ENCODE measurements at regions not wholly inside any gene's neighbourhood (a gene's known extent, or its start where the extent isn't known, plus 50 kb on each side); places are given as distances from the start of the nearest gene placed in this dataset.
"Not testable (repeated sequence)": the region's sequence is repeated elsewhere in the genome, so short reads cannot be mapped to it uniquely, and the experiment has no call there.

DNA sequence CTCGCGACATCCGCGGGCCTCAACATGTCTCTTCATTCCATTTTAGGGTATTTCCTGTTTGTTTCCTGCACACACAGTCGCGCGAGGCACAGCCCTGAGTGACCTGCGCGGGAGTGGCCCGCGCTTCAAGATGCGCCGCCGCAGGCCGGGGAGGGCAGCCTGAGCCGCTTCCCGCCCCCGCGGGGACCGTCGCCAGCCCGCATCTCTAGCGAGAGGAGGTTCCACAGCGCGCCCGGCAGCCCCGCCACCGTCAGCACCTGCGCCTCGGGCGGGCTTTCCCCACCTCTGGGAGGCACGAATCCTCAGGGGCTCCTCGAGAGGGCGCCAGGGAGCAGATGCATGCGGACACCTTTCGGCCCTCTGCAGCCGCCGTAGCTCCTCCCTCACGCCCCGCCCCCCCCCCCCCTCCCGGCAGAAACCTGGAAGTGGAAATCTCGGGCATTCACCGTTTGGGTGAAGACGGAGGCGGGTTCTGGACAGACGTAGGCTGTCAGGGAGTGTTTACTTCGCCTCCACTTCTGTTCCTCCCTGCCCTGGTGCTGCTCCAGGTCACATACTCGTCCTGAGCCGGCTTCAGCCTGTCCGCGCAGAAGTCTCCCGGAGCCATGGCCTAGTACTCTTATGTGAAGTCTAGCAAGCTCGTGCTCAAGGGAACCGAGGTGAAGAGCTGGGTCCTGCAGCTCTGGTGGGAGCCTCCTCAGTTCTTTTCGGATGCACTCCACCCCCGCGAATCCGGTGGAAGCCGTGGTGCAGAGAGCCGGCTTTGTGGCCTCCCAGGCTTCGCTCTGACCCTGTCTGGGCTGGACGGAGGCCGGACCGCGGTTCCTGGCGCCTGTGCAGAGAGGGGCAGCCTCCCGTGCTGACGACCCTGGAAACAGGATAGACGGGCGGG, 880.5 kb upstream of the DEFB115 start:
- Histone ChIP-seq H3K9me3 (no peaks in the 10 kb centered on the region), H3K4me1 (no peaks in the 10 kb centered on the region), H3K27ac (peak overlapping the region; percentile 55 to 78), H3K36me3 (no peaks in the 10 kb centered on the region), H3K27me3 (no peaks in the 10 kb centered on the region), H3K4me3 (peak overlapping the region; percentile 57 to 81 (median 58))
- intact Hi-C loops (cut with DNase I; ENCODE audit: low total_unique reads), result no loop called here
- DNase-seq (ENCODE audit: low spot score in 2 of 2), result peak; percentile 58 to 83
- TF ChIP-seq POLR2A (IDR thresholded peaks at IDR 0.05), result no peak
- TF ChIP-seq, protein P1, sequence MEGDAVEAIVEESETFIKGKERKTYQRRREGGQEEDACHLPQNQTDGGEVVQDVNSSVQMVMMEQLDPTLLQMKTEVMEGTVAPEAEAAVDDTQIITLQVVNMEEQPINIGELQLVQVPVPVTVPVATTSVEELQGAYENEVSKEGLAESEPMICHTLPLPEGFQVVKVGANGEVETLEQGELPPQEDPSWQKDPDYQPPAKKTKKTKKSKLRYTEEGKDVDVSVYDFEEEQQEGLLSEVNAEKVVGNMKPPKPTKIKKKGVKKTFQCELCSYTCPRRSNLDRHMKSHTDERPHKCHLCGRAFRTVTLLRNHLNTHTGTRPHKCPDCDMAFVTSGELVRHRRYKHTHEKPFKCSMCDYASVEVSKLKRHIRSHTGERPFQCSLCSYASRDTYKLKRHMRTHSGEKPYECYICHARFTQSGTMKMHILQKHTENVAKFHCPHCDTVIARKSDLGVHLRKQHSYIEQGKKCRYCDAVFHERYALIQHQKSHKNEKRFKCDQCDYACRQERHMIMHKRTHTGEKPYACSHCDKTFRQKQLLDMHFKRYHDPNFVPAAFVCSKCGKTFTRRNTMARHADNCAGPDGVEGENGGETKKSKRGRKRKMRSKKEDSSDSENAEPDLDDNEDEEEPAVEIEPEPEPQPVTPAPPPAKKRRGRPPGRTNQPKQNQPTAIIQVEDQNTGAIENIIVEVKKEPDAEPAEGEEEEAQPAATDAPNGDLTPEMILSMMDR (IDR thresholded peaks at IDR 0.05), result peak in 2 of 3 donors; percentile 46 to 80

DNA sequence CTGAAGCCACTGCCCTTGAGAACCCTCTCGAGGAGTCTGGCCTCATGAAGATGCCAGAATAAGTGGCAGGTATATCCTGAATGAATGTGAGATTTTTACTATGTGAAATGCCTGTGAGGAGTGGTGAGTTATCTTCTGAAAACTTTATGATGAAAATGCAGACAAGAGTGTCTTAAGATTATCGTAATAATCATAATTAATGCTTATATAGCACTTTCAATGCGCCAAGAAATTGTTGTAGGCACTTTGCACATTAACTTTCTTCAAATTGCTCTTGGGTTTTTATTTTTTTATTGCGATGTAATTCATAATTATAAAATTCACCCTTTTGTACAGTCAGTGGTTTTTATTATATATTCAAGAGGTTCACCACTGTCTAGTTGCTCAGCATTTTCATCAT, 879.1 kb upstream of the DEFB115 start:
- H3K27ac ChIP-seq; H3K9me3 ChIP-seq; H3K27me3 ChIP-seq; DNase-seq (ENCODE audit: low spot score in 2 of 2); H3K36me3 ChIP-seq; H3K4me1 ChIP-seq; intact Hi-C loops (cut with DNase I; ENCODE audit: low total_unique reads): not testable (repeated sequence)
- peak overlapping the region in 1 of 3 donors; percentile 81 for H3K4me3 ChIP-seq

GRCh38 chr20:30378721-30379120, 878.7 kb upstream of the DEFB115 start:
- H3K27ac ChIP-seq; H3K4me1 ChIP-seq; H3K36me3 ChIP-seq; intact Hi-C loops (cut with DNase I; ENCODE audit: low total_unique reads); DNase-seq (ENCODE audit: low spot score in 2 of 2); H3K9me3 ChIP-seq; H3K27me3 ChIP-seq; H3K4me3 ChIP-seq: not testable (repeated sequence)

DNA sequence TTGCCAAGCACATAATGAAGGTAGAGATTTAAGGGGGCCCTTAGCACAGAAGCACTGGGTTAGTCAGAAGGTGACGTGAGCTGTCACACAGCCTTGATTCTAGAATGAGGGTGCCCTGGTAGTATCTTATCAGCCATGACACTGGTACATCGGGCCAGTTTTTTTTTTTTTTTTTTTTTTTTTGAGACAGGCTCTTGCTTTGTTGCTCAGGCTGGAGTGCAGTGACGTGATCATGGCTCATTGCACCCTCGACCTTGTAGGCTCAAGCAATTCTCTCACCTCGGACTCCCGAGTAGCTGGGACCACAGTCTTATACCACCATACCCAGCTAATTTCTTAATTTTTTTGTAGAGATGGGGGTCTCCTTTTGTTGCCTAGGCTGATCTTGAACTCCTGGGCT, 872.6 kb upstream of the DEFB115 start:
- H3K4me3 ChIP-seq, result not testable (repeated sequence)

DNA sequence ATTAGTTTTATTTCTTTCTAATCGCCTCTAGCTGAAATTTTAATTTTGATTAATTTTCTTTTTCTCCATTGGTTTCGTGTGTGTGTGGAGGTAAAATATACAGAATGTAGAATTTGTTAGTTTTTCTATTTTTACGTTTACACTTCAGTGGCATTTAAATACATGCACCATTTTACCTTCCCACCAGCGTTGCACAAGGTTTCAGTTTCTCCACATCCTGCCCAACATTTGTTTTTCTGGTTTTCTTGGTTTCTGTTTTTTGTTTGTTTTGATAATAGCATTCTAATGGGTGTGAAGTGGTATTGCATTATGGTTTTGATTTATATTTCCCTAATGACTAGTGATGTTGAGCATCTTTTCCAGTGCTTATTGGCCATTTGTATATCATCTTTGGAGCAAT, 871.4 kb upstream of the DEFB115 start:
- H3K9me3 ChIP-seq; H3K4me1 ChIP-seq; H3K27me3 ChIP-seq; intact Hi-C loops (cut with DNase I; ENCODE audit: low total_unique reads); DNase-seq (ENCODE audit: low spot score in 2 of 2); H3K27ac ChIP-seq; H3K4me3 ChIP-seq; H3K36me3 ChIP-seq: not testable (repeated sequence)

More for the DNA sequence above, 872.6 kb upstream of the DEFB115 start:
- DNase-seq (ENCODE audit: low spot score in 2 of 2); H3K27me3 ChIP-seq; H3K27ac ChIP-seq; H3K4me1 ChIP-seq; H3K36me3 ChIP-seq; intact Hi-C loops (cut with DNase I; ENCODE audit: low total_unique reads); H3K9me3 ChIP-seq: not testable (repeated sequence)

DNA sequence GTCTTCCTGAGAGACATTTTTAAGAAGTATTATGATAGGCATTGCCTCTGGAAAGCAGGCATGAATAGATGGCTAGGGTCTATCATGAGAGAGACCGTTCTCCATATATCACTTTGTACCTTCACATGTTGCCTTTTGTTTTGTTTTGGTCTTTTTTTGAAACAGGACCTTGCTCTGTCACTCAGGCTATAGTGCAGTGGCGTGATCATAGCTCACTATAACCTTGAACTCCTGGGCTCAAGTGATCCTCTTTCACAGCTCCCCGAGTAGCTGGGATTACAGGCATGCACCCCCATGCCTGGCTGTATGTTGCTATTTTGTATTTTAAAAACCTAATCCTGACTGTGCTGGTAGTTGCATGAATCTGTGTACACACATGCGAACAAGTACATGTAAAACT, 869.6 kb upstream of the DEFB115 start:
- H3K4me1 ChIP-seq; H3K27me3 ChIP-seq; H3K4me3 ChIP-seq; H3K36me3 ChIP-seq; DNase-seq (ENCODE audit: low spot score in 2 of 2); intact Hi-C loops (cut with DNase I; ENCODE audit: low total_unique reads); H3K27ac ChIP-seq; H3K9me3 ChIP-seq: not testable (repeated sequence)

DNA sequence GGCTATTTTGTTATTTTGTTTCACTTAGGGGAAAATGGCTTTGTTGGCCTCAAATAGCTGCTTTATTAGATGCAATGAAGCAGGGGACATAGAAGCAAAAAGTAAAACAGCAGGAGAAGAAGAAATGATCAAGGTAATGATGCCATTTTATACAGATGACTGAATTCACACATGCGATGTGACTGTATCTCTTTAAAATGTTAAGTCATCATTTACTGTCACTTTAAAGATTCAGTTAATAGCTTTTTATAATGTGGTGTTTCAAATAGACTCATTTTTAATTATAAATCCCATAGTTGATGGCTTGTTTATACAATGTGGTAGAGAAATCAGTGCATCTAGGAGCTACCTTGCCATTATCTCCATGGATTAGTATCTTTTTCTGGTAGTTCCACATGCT, 863.9 kb upstream of the DEFB115 start:
- H3K9me3 ChIP-seq; DNase-seq (ENCODE audit: low spot score in 2 of 2); H3K4me1 ChIP-seq; intact Hi-C loops (cut with DNase I; ENCODE audit: low total_unique reads); H3K27ac ChIP-seq; H3K27me3 ChIP-seq; H3K36me3 ChIP-seq; H3K4me3 ChIP-seq: not testable (repeated sequence)

DNA sequence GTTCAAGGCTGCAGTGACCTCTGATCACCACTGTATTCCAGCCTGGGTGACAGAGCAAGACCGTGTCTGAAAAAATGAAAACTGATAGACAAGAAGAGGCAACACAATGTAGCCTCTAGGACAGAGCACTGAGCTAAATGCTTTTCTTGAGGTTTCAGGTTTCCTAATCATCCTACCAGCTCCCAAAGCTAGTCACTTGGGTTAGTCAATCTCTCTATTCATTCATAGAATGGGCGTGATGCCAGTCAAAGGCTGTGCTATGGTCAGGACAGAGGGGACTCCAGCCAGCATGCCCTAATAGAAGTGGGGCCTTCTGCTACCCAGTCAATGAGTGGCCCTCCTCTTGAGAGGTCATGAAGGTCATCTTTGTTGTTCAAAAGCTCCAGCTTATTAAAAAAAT, 860.4 kb upstream of the DEFB115 start:
- intact Hi-C loops (cut with DNase I; ENCODE audit: low total_unique reads), result not testable (repeated sequence)

GRCh38 chr20:30405061-30405460, 852.4 kb upstream of the DEFB115 start:
- H3K4me1 ChIP-seq; intact Hi-C loops (cut with DNase I; ENCODE audit: low total_unique reads); H3K27me3 ChIP-seq; H3K4me3 ChIP-seq; H3K27ac ChIP-seq; H3K36me3 ChIP-seq; DNase-seq (ENCODE audit: low spot score in 2 of 2): not testable (repeated sequence)
- H3K9me3 ChIP-seq, result peaks cover 15 to 38% of the 10 kb centered on the region in 2 donors

More for the DNA sequence above, 860.4 kb upstream of the DEFB115 start:
- not testable (repeated sequence) for H3K27ac ChIP-seq; H3K27me3 ChIP-seq; H3K36me3 ChIP-seq; DNase-seq (ENCODE audit: low spot score in 2 of 2); H3K4me3 ChIP-seq; H3K4me1 ChIP-seq; H3K9me3 ChIP-seq

DNA sequence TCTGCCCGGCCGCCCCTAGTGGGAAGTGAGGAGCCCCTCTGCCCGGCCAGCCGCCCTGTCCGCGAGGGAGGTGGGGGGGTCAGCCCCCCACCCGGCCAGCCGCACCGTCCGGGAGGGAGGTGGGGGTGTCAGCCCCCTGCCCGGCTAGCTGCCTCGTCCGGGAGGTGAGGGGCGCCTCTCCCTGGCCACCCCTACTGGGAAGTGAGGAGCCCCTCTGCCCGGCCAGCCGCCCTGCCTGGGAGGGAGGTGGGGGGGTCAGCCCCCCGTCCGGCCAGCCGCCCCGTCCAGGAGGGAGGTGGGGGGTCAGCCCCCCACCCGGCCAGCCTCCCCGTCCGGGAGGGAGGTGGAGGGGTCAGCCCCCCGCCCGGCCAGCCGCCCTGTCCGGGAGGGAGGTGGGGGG, 851.9 kb upstream of the DEFB115 start:
- DNase-seq (ENCODE audit: low spot score in 2 of 2); H3K36me3 ChIP-seq; intact Hi-C loops (cut with DNase I; ENCODE audit: low total_unique reads); H3K27me3 ChIP-seq; H3K4me1 ChIP-seq; H3K4me3 ChIP-seq; H3K27ac ChIP-seq: not testable (repeated sequence)
- peaks cover 15 to 44% of the 10 kb centered on the region in 2 donors for H3K9me3 ChIP-seq

GRCh38 chr20:30406370-30406769, 851.1 kb upstream of the DEFB115 start:
- H3K4me1 ChIP-seq; H3K27me3 ChIP-seq; intact Hi-C loops (cut with DNase I; ENCODE audit: low total_unique reads); H3K36me3 ChIP-seq; H3K4me3 ChIP-seq; H3K27ac ChIP-seq; DNase-seq (ENCODE audit: low spot score in 2 of 2): not testable (repeated sequence)
- peaks cover 20 to 52% of the 10 kb centered on the region in 2 donors for H3K9me3 ChIP-seq

Measured in breast epithelium (tissue), 4 donors.